H9 (cell line): ENCODE measurements at regions not wholly inside any gene's neighbourhood (a gene's known extent, or its start where the extent isn't known, plus 50 kb on each side); places are given as distances from the start of the nearest gene placed in this dataset.
A peak's percentile ranks its signal among the peaks of the same experiment; 100 is the strongest.

Experiments
- DNase-seq: peaks from one replicate; pipeline ENCODE4 v3.0.0-alpha.2; 2017
- H2AFZ ChIP-seq: one replicate; pipeline ENCODE4 v1.6.1; 2013; ENCODE audit warnings: mild to moderate bottlenecking, low read length, control low read depth, moderate library complexity
- H2AK5ac ChIP-seq: 2 replicates; pipeline ENCODE4 v1.6.1; 2013; ENCODE audit warnings: low read length, control low read depth, mixed read lengths; ENCODE audit not compliant: insufficient read length
- H2BK120ac ChIP-seq: one replicate; pipeline ENCODE4 v1.6.1; 2013; ENCODE audit warnings: low read depth, mild to moderate bottlenecking, low read length, control low read depth, inconsistent platforms; ENCODE audit not compliant: poor library complexity, severe bottlenecking
- H2BK12ac ChIP-seq: 2 replicates; pipeline ENCODE4 v1.6.1; 2013; ENCODE audit warnings: low read length, control low read depth, mixed read lengths, low read depth; ENCODE audit not compliant: insufficient read length
- H2BK15ac ChIP-seq: 2 replicates; pipeline ENCODE4 v1.6.1; 2013; ENCODE audit warnings: low read depth, low read length, control low read depth
- H2BK20ac ChIP-seq: one replicate; pipeline ENCODE4 v1.6.1; 2013; ENCODE audit warnings: low read depth, mild to moderate bottlenecking, low read length, control low read depth, inconsistent platforms; ENCODE audit not compliant: poor library complexity, severe bottlenecking
- H2BK5ac ChIP-seq: 2 replicates; pipeline ENCODE4 v1.6.1; 2013; ENCODE audit warnings: low read length, control low read depth, mixed read lengths; ENCODE audit not compliant: insufficient read length
- H3K14ac ChIP-seq: 2 replicates; pipeline ENCODE4 v1.6.1; 2013; ENCODE audit warnings: low read length, control low read depth; ENCODE audit not compliant: insufficient read depth
- H3K18ac ChIP-seq: 2 replicates; pipeline ENCODE4 v1.6.1; 2013; ENCODE audit warnings: low read depth, mild to moderate bottlenecking, mixed read lengths, low read length, control low read depth; ENCODE audit not compliant: insufficient read length
- H3K23ac ChIP-seq: 2 replicates; pipeline ENCODE4 v1.6.1; 2013; ENCODE audit warnings: low read length, control low read depth, mixed read lengths, low read depth; ENCODE audit not compliant: insufficient read length
- H3K23me2 ChIP-seq: 2 replicates; pipeline ENCODE4 v1.6.1; 2013; ENCODE audit warnings: low read depth, mild to moderate bottlenecking, mixed read lengths, low read length, control low read depth; ENCODE audit not compliant: insufficient read length, poor library complexity, severe bottlenecking
- H3K27ac ChIP-seq: 2 replicates; pipeline ENCODE4 v1.5.1; 2013; ENCODE audit warnings: low read length, control low read depth, mixed read lengths, low read depth; ENCODE audit not compliant: insufficient read length
- H3K27me3 ChIP-seq: 2 replicates; pipeline ENCODE4 v1.6.1; 2013; ENCODE audit warnings: low read length, control low read depth, inconsistent platforms; ENCODE audit not compliant: insufficient read depth
- H3K4ac ChIP-seq: 2 replicates; pipeline ENCODE4 v1.6.1; 2013; ENCODE audit warnings: low read depth, mild to moderate bottlenecking, control low read depth, inconsistent platforms, low read length, moderate library complexity
- H3K4me1 ChIP-seq: 2 replicates; pipeline ENCODE4 v1.6.1; 2013; ENCODE audit warnings: low read length, control low read depth, inconsistent platforms; ENCODE audit not compliant: insufficient read depth
- H3K4me2 ChIP-seq: 2 replicates; pipeline ENCODE4 v1.6.1; 2013; ENCODE audit warnings: low read length, control low read depth, mixed read lengths; ENCODE audit not compliant: insufficient read length, insufficient read depth
- H3K56ac ChIP-seq: 2 replicates; pipeline ENCODE4 v1.6.1; 2013; ENCODE audit warnings: low read depth, mild to moderate bottlenecking, mixed read lengths, low read length, control low read depth; ENCODE audit not compliant: insufficient read length
- H3K79me1 ChIP-seq: 2 replicates; pipeline ENCODE4 v1.6.1; 2013; ENCODE audit warnings: low read depth, mild to moderate bottlenecking, moderate library complexity, low read length, control low read depth, inconsistent platforms; ENCODE audit not compliant: insufficient read depth, poor library complexity, severe bottlenecking
- H3K79me2 ChIP-seq: 2 replicates; pipeline ENCODE4 v1.6.1; 2013; ENCODE audit warnings: low read length, control low read depth, inconsistent platforms; ENCODE audit not compliant: insufficient read depth
- H3K9ac ChIP-seq: 2 replicates; pipeline ENCODE4 v1.6.1; 2013; ENCODE audit warnings: low read length, control low read depth, mixed read lengths; ENCODE audit not compliant: insufficient read length; ENCODE audit errors: extremely low read depth
- H3K9me3 ChIP-seq: one replicate; pipeline ENCODE4 v1.6.1; 2013; ENCODE audit warnings: low read depth, low read length, inconsistent platforms; ENCODE audit not compliant: control insufficient read depth
- H3T11ph ChIP-seq: one replicate; pipeline ENCODE4 v1.6.1; 2013; ENCODE audit warnings: mild to moderate bottlenecking, low read length, control low read depth, inconsistent platforms
- H4K20me1 ChIP-seq: one replicate; pipeline ENCODE4 v1.6.1; 2013; ENCODE audit not compliant: control insufficient read depth, insufficient read length, insufficient read depth
- H4K5ac ChIP-seq: 2 replicates; pipeline ENCODE4 v1.6.1; 2013; ENCODE audit warnings: low read depth, mild to moderate bottlenecking, mixed read lengths, low read length, control low read depth; ENCODE audit not compliant: insufficient read length
- H4K8ac ChIP-seq: replicated peaks from 2 replicates; pipeline ENCODE4 v1.6.1; 2013; ENCODE audit warnings: low read length, control low read depth, mixed read lengths, low read depth; ENCODE audit not compliant: insufficient read length
- H4K91ac ChIP-seq: 2 replicates; pipeline ENCODE4 v1.6.1; 2013; ENCODE audit warnings: low read depth, mild to moderate bottlenecking, moderate library complexity, mixed read lengths, low read length, control low read depth; ENCODE audit not compliant: insufficient read length
- H3K27ac Mint-ChIP-seq, 3 experiments: 2 replicates in 2 of 3; 3 replicates in 1 of 3; pipeline ENCODE4 v1.8.0; 2020 to 2021; ENCODE audit warnings: mixed read lengths in 3 of 3, mild to moderate bottlenecking in 1 of 3, moderate library complexity in 1 of 3
- H3K27me3 Mint-ChIP-seq: 2 replicates; pipeline ENCODE4 v1.8.0; 2021; ENCODE audit warnings: low read depth, mild to moderate bottlenecking, moderate library complexity, mixed read lengths
- H3K36me3 Mint-ChIP-seq, 3 experiments: 2 replicates in 2 of 3; 3 replicates in 1 of 3; pipeline ENCODE4 v1.8.0; 2020 to 2021; ENCODE audit warnings: low read depth in 3 of 3, mixed read lengths in 3 of 3; ENCODE audit not compliant: insufficient read depth in 1 of 3
- H3K4me1 Mint-ChIP-seq, 2 experiments: 2 replicates each; pipeline ENCODE4 v1.8.0; 2020; ENCODE audit warnings: mixed read lengths in 2 of 2
- H3K4me3 Mint-ChIP-seq, 2 experiments: 2 replicates in 1 of 2; 3 replicates in 1 of 2; pipeline ENCODE4 v1.8.0; 2020 to 2021; ENCODE audit warnings: mild to moderate bottlenecking in 2 of 2, mixed read lengths in 2 of 2, moderate library complexity in 1 of 2
- H3K9me3 Mint-ChIP-seq, 2 experiments: 2 replicates in 1 of 2; 3 replicates in 1 of 2; pipeline ENCODE4 v1.8.0; 2020; ENCODE audit warnings: mild to moderate bottlenecking in 2 of 2, mixed read lengths in 2 of 2, moderate library complexity in 1 of 2
- TF ChIP-seq, protein P1 (sequence below): fragments of 200-600 bp; sonication (generic); conservative IDR thresholded peaks from 3 replicates; pipeline ENCODE4 v1.8.0; 2021; ENCODE audit warnings: antibody characterized with exemption, mild to moderate bottlenecking

GRCh38 chr7:145795132-145795531 lies 321.5 kb upstream of the CNTNAP2 start:
- no peak overlapping the region for H3K27ac ChIP-seq
- H2AFZ ChIP-seq, result no peak overlapping the region
- peak overlapping the region in 1 of 3 experiments; percentile 65; a peak in 1 of 7 replicates for H3K27ac Mint-ChIP-seq
- H3K4me2 ChIP-seq, result no peak overlapping the region
- H3K79me2 ChIP-seq, result no peaks in the 10 kb centered on the region
- no peaks in the 10 kb centered on the region for H3K9me3 Mint-ChIP-seq
- TF ChIP-seq, protein P1, sequence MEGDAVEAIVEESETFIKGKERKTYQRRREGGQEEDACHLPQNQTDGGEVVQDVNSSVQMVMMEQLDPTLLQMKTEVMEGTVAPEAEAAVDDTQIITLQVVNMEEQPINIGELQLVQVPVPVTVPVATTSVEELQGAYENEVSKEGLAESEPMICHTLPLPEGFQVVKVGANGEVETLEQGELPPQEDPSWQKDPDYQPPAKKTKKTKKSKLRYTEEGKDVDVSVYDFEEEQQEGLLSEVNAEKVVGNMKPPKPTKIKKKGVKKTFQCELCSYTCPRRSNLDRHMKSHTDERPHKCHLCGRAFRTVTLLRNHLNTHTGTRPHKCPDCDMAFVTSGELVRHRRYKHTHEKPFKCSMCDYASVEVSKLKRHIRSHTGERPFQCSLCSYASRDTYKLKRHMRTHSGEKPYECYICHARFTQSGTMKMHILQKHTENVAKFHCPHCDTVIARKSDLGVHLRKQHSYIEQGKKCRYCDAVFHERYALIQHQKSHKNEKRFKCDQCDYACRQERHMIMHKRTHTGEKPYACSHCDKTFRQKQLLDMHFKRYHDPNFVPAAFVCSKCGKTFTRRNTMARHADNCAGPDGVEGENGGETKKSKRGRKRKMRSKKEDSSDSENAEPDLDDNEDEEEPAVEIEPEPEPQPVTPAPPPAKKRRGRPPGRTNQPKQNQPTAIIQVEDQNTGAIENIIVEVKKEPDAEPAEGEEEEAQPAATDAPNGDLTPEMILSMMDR, result no peak
- no peaks in the 10 kb centered on the region for H3K23me2 ChIP-seq
- DNase-seq, result no peak
- no peaks in the 10 kb centered on the region for H4K20me1 ChIP-seq
- no peaks in the 10 kb centered on the region for H3K4me1 ChIP-seq
- H2BK5ac ChIP-seq, result no peak overlapping the region
- no peak overlapping the region for H4K8ac ChIP-seq
- H3K79me1 ChIP-seq, result no peaks in the 10 kb centered on the region
- no peak overlapping the region for H2BK12ac ChIP-seq
- H3K56ac ChIP-seq, result no peak overlapping the region
- no peak overlapping the region for H3K4ac ChIP-seq
- H3K18ac ChIP-seq, result no peak overlapping the region
- H3K14ac ChIP-seq, result no peak overlapping the region
- H4K91ac ChIP-seq, result no peak overlapping the region
- 0 out of 4 replicates have a peak, but pooled peaks cover 0 to 2% of the 10 kb centered on the region in 2 experiments for H3K4me1 Mint-ChIP-seq
- no peaks in the 10 kb centered on the region for H3K9me3 ChIP-seq
- no peaks in the 10 kb centered on the region for H3K27me3 Mint-ChIP-seq
- H2BK20ac ChIP-seq, result no peak overlapping the region
- H4K5ac ChIP-seq, result no peak overlapping the region
- no peak overlapping the region for H3K23ac ChIP-seq
- H2BK15ac ChIP-seq, result no peak overlapping the region
- H3K4me3 Mint-ChIP-seq, result no peak overlapping the region
- H3K36me3 Mint-ChIP-seq, result no peaks in the 10 kb centered on the region
- no peak overlapping the region for H2BK120ac ChIP-seq
- H2AK5ac ChIP-seq, result no peak overlapping the region
- H3K27me3 ChIP-seq, result no peaks in the 10 kb centered on the region
- no peak overlapping the region for H3T11ph ChIP-seq
- H3K9ac ChIP-seq, result no peak overlapping the region
